Vagina (tissue), 2 donors: ENCODE measurements at regions not wholly inside any gene's neighbourhood (a gene's known extent, or its start where the extent isn't known, plus 50 kb on each side); places are given as distances from the start of the nearest gene placed in this dataset.

Experiments used
- DNase-seq, 2 donors: peaks; one replicate each; pipeline ENCODE4 v3.0.0-alpha.2; 2017; ENCODE audit errors: extremely low spot score in 2 of 2
- H3K27ac ChIP-seq: fragments of 200-600 bp; sonication (generic); one replicate; pipeline ENCODE4 v1.5.1; 2019
- H3K27me3 ChIP-seq: fragments of 200-600 bp; sonication (generic); one replicate; pipeline ENCODE4 v1.5.1; 2019
- H3K36me3 ChIP-seq, 2 donors: fragments of 200-600 bp; sonication (generic); one replicate each; pipeline ENCODE4 v1.5.1; 2017 to 2019
- H3K4me1 ChIP-seq: fragments of 200-600 bp; sonication (generic); one replicate; pipeline ENCODE4 v1.5.1; 2019
- H3K4me3 ChIP-seq, 2 donors: fragments of 200-600 bp; sonication (generic); 1 replicate in 1 of 2; 2 replicates in 1 of 2; pipeline ENCODE4 v1.5.1; 2016 to 2019
- H3K9me3 ChIP-seq: fragments of 200-600 bp; sonication (generic); one replicate; pipeline ENCODE4 v1.5.1; 2019
- CTCF ChIP-seq, 3 experiments: fragments of 450-650 bp in 2 of 3; fragments of 200-600 bp in 1 of 3; sonication (generic) in 1 of 3; IDR thresholded peaks; one replicate each; pipeline ENCODE4 v1.5.1; 2017 to 2019; ENCODE audit warnings: antibody characterized with exemption in 3 of 3, mild to moderate bottlenecking in 2 of 3, moderate library complexity in 2 of 3
- POLR2A ChIP-seq, 2 donors: fragments of 450-650 bp; IDR thresholded peaks; one replicate each; pipeline ENCODE4 v1.6.1; 2017; ENCODE audit warnings: antibody characterized with exemption in 2 of 2, mild to moderate bottlenecking in 2 of 2, moderate library complexity in 2 of 2
- POLR2AphosphoS5 ChIP-seq, 2 donors: sonication (generic); formaldehyde crosslinking; IDR thresholded peaks; one replicate each; pipeline ENCODE4 v1.9.0; 2017; ENCODE audit warnings: antibody characterized with exemption in 2 of 2, mild to moderate bottlenecking in 2 of 2, low read depth in 1 of 2; ENCODE audit not compliant: insufficient read depth in 1 of 2
- intact Hi-C: fragments of 100-400 bp; cut with DNase I; formaldehyde crosslinking; loops from one replicate; pipeline ENCODE4 v1.15.1; 2023

GRCh38 chr13:111537843-111538499, 217.5 kb downstream of the TEX29 start:
- no peak overlapping the region for H3K27ac ChIP-seq
- H3K36me3 ChIP-seq: no peaks in the 10 kb centered on the region
- intact Hi-C loops: no loop called here

GRCh38 chr13:111539252-111539651, 218.8 kb downstream of the TEX29 start:
- Histone ChIP-seq H3K4me1 (no peaks in the 10 kb centered on the region), H3K27ac (no peak overlapping the region), H3K27me3 (no peaks in the 10 kb centered on the region), H3K4me3 (no peak overlapping the region), H3K9me3 (no peaks in the 10 kb centered on the region), H3K36me3 (no peaks in the 10 kb centered on the region)
- intact Hi-C loops: no loop called here
- TF ChIP-seq POLR2AphosphoS5 (IDR thresholded peaks at IDR 0.05; ENCODE audit: insufficient read depth in 1 of 2, low read depth in 1 of 2): no peak
- TF ChIP-seq CTCF (IDR thresholded peaks at IDR 0.05): no peak
- no peak for TF ChIP-seq POLR2A (IDR thresholded peaks at IDR 0.05)
- no peak for DNase-seq

More at GRCh38 chr13:111537843-111538499, 217.5 kb downstream of the TEX29 start:
- no peak for DNase-seq
- Histone ChIP-seq H3K4me1 (no peaks in the 10 kb centered on the region), H3K4me3 (no peak overlapping the region), H3K9me3 (no peaks in the 10 kb centered on the region), H3K27me3 (no peaks in the 10 kb centered on the region)
- TF ChIP-seq POLR2AphosphoS5 (IDR thresholded peaks at IDR 0.05; ENCODE audit: insufficient read depth in 1 of 2, low read depth in 1 of 2) (no peak), CTCF (IDR thresholded peaks at IDR 0.05) (no peak), POLR2A (IDR thresholded peaks at IDR 0.05) (no peak)

GRCh38 chr13:111539791-111540446, 219.5 kb downstream of the TEX29 start:
- no peak for DNase-seq
- H3K27me3 ChIP-seq: no peaks in the 10 kb centered on the region

GRCh38 chr13:111540486-111540885, 220.0 kb downstream of the TEX29 start:
- intact Hi-C loops: no loop called here
- Histone ChIP-seq H3K4me1 (no peaks in the 10 kb centered on the region), H3K9me3 (no peaks in the 10 kb centered on the region), H3K27me3 (no peaks in the 10 kb centered on the region), H3K4me3 (no peak overlapping the region), H3K36me3 (no peaks in the 10 kb centered on the region), H3K27ac (no peak overlapping the region)
- no peak for DNase-seq
- TF ChIP-seq CTCF (IDR thresholded peaks at IDR 0.05): no peak
- no peak for TF ChIP-seq POLR2A (IDR thresholded peaks at IDR 0.05)
- no peak for TF ChIP-seq POLR2AphosphoS5 (IDR thresholded peaks at IDR 0.05; ENCODE audit: insufficient read depth in 1 of 2, low read depth in 1 of 2)

More at GRCh38 chr13:111539791-111540446, 219.5 kb downstream of the TEX29 start:
- no peak overlapping the region for H3K4me3 ChIP-seq
- no peaks in the 10 kb centered on the region for H3K36me3 ChIP-seq
- TF ChIP-seq POLR2AphosphoS5 (IDR thresholded peaks at IDR 0.05; ENCODE audit: insufficient read depth in 1 of 2, low read depth in 1 of 2) (no peak), POLR2A (IDR thresholded peaks at IDR 0.05) (no peak), CTCF (IDR thresholded peaks at IDR 0.05) (no peak)
- no peak overlapping the region for H3K27ac ChIP-seq
- no peaks in the 10 kb centered on the region for H3K4me1 ChIP-seq
- no peaks in the 10 kb centered on the region for H3K9me3 ChIP-seq
- intact Hi-C loops: no loop called here

- TF ChIP-seq POLR2A (IDR thresholded peaks at IDR 0.05): no peak
- TF ChIP-seq CTCF (IDR thresholded peaks at IDR 0.05): no peak
- no peak for TF ChIP-seq POLR2AphosphoS5 (IDR thresholded peaks at IDR 0.05; ENCODE audit: insufficient read depth in 1 of 2, low read depth in 1 of 2)
- no peaks in the 10 kb centered on the region for H3K9me3 ChIP-seq
- intact Hi-C loops: no loop called here
Measured at GRCh38 chr13:111541345-111541744, 220.9 kb downstream of the TEX29 start.

More at GRCh38 chr13:111541345-111541744, 220.9 kb downstream of the TEX29 start:
- Histone ChIP-seq H3K27me3 (no peaks in the 10 kb centered on the region), H3K36me3 (no peaks in the 10 kb centered on the region), H3K4me3 (no peak overlapping the region), H3K4me1 (no peaks in the 10 kb centered on the region), H3K27ac (no peak overlapping the region)
- no peak for DNase-seq
